Hindlimb muscle (tissue), 1 donor: ENCODE measurements at regions not wholly inside any gene's neighbourhood (a gene's known extent, or its start where the extent isn't known, plus 50 kb on each side); places are given as distances from the start of the nearest gene placed in this dataset.
"Not testable (repeated sequence)": the region's sequence is repeated elsewhere in the genome, so short reads cannot be mapped to it uniquely, and the experiment has no call there.

Experiments used
- DNase-seq: peaks from one replicate; pipeline ENCODE4 v3.0.0-alpha.2; 2013

DNA sequence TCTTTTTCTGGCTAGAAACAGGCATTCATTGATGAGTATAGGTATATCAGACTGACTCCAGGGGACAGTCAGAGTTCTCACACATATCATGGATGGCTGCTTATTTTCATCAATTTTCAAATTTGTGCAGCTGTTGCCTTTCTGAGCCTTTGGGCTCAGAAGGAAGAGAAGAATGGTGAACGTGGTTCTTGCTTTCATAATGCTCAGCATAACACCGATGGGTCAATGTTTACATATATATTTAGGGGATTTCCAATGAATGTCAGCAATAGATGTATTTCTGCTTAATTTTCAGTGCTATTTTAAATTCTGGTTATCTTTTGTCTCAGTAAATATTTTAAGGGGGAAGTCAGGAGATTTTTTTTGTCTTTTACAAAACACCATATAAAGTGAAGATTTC lies 581.4 kb upstream of the DPPA4 start:
- no peak for DNase-seq

DNA sequence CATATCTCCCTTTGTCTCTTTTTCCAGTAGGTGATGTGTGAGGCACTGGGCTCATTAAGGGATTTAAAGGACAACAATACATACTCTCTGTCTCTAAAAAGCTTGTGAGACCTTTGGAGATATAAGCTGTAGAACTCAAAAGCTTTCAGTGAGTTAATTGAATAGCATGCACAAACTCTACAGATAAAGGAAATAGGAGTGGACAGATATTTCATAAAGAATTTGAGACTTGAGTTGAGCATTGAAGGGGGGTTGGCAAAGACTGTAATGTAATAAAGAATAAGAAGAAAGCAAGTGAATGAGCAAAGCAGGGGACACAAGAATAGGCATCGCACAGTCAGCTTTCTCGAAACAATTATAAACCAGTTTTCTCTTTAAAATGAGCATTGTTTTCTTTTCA lies 583.4 kb upstream of the DPPA4 start:
- DNase-seq = no peak

DNA sequence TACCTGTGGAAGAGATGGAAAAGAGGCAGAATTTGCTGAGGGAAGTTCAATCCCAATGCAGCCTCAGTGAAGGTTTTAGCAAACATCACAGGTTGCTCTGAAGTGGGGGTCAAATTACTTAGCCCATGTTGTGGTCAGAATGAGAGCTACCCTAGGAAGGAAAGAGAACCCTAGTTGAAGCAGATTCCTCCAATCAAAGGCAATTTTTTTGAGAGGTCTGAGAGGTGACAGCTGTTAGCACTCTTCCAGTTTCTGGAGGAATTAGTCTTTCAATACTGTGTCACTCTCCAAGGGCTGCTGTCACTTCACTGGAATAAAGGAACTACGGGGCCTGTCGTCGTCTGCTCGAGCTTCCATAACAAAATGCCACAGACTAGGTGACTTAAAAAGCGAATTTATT lies 584.2 kb upstream of the DPPA4 start:
- no peak for DNase-seq

DNA sequence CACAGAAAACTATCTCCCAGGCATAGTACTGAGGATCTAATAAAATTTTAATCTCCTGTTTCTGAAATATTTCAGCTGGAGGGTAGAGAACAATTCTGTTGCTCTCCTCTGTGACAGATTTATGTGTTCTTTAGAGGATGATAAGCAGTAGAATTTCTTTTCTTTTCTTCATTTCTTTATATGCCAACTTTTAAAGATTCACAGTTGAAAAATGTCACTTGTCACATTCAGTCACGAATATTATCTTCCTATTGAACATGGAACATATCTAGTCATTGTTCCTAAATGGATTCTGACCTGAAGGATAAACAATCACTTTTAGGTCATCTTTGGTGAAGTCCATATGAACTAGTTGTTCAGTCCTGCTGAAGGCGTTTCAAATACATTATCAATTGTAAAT lies 585.5 kb upstream of the DPPA4 start:
- DNase-seq = no peak

DNA sequence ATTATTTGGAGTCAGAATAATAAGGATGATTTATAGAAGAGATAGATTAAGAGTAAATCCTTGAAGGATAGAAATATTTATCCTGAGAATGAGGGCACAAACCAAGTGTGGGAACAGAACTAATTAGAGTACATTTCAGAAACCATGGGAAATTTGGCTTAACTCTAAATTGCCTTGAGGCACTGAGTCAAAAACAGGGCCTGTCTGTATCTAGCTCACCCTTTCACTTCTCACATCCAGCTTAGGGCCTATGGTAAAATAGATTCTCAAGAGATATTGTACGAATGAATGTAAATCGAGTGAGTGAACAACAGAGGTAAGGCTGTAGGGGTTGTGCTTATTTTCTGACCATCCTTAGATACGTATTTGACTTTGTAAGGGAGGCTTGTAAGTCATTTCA lies 586.1 kb upstream of the DPPA4 start:
- DNase-seq = no peak

DNA sequence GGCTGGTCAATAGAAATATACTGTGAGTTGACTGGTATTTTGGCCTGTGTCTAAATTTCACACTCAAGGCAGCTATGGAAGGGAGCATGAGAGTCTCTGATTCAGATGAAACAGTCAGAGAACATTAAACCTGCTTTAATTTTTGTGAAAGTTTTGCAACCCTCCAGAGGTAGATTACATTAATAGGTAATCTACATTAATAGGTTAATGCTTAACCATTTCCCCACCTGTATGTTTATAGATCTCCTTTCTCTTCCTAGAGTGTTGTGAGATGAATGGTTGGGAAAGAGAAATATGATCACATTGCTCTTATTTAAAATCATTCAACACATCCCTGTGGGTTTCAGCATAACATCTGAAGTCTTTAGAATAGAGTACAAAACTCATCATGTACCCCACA lies 586.9 kb upstream of the DPPA4 start:
- no peak for DNase-seq

DNA sequence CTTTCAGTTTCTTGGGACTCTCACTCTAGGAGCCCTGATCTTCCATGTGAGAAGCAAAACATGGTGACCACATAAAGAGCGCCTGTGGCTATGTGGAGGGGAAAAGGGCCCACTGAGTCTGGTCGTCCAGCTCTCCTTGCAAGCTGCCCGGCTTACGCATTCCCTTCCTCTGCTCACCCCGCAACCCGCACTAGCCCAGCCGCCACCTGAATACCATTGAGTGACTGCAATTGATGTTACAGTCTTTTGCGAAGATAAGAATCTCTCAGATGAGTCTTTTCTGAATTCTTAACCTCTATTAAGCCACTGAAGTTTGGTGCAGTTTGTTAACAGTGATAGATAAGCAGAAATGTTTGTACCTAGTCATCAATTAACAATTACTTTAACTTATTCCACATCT lies 589.0 kb upstream of the DPPA4 start:
- no peak for DNase-seq

DNA sequence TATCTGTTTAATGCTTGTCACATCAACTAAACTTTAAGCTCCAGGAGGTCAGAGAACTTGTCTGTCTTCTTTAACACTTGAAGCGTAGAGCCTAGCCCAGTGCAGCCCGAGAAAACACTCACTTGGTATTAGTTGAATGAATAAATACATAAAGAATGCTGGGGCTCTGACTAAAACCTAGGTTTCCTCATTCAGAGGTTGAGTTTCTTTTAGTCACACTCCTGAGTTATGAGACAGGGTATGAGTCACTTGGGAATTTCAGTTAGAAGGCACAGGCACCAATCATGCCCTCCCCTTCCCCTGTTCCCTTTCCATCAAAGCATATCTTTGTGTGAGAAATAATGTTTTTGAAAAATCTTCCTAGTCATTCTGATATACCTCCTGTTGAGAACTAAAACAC lies 589.8 kb upstream of the DPPA4 start:
- no peak for DNase-seq

DNA sequence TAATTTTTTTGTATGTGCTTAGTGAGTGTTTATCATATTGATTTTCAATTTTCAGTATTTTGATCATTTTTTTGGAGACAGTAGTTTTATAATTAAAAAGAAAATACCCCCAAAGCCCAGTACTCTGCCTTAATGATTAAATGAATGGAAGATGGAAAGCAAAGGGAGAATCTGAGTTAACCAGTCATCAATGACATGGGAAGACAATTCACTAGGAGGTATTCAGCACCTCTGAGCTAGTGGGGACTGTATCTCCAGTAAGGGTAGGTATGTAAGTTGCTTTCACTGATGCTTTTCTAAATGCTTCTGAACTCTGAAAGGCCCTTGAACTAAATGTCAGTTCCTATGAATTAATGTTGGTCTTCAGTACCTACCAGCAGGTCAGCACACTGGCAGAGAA lies 590.4 kb upstream of the DPPA4 start:
- DNase-seq = no peak

DNA sequence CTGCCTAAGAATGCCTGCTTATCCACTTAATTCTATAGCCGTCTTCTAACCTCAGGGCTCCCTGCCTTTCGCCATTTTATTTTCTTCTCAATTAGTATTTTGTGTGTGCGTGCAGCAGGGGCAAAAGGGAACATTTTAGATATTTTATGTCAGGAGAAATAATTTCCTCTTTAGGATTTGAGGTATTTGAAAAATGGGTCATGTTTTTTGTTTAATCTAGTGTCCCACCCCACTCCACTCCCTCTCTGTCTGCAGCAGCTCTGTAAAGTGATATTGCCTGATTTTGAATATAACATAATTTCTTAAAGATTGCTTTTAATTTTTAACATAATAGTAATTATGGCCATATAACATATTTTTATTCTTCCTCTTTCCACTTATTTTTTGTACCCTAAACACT lies 593.2 kb upstream of the DPPA4 start:
- DNase-seq = no peak

DNA sequence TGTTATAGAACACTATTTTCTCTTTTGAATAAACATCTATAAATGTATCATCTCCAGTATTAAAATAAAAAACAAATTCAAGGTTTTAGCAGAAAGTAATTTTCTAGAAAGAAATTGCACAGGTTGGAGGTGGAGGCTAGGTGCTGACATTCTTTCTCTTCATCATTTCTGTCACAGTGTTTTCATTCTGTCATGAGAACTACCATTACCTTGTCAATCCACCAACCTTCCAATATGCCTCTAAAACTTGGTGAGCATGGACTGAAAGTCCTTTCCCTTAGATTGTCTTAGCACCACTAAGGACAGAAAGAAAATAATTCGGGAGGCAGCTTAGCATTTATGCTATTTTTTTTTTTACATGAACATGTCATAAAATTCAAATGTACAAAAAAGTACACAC lies 596.2 kb upstream of the DPPA4 start:
- no peak for DNase-seq

DNA sequence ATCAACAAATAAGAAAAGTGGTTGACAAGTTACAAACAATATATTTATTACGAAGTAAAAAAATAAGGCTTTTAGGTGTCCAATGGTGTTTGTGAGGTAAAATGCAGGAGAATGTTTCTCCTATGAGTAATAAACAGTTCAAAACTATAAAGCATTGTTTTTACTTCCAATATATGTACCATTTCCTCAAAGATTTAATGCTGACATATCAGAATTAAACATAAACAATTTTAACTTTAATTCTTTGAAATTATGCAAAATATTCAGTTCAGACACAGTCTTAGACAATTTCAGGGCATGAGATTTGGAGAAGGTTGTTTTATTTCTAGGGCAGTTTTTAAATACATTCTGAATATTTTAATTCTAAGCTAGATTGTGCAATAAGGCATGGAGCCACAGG lies 602.5 kb upstream of the DPPA4 start:
- DNase-seq = no peak

DNA sequence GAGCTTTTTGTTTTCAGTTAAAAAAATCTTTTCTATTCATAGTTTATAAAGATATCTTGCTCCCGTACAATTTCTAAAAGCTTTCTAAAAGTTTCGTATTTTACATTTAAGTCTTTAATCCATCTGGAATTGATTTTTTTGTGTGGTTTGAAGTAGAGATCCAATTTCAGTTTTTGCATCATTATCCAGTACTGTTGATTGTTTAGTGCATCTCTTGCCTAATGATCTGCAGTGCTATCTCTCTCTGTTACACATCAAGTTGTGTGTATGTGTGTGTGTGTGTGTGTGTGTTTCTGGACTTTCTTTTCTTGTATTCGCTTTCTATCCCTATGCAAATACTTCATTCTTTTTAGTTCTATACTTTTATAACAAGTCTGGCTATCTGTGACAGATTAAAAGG lies 605.8 kb upstream of the DPPA4 start:
- DNase-seq = no peak

DNA sequence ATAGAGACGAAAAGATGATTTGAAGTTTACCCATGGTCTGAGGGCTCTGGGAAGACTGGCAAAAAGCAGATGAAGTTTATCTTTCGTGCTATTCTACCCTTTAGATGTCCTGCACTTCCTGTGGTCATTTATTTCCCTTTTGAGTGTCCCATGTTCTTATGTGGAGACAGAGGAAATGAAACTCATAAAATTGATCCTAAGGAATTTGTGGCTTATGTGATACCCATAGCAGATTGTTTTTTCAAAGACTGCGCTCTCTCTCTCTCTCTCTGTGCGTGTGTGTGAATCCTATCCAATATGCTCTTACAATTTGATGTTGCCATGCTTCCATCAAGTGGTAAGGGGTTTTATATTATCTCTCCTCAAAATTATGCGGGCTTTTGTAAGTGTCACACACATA lies 607.5 kb upstream of the DPPA4 start:
- DNase-seq = no peak

DNA sequence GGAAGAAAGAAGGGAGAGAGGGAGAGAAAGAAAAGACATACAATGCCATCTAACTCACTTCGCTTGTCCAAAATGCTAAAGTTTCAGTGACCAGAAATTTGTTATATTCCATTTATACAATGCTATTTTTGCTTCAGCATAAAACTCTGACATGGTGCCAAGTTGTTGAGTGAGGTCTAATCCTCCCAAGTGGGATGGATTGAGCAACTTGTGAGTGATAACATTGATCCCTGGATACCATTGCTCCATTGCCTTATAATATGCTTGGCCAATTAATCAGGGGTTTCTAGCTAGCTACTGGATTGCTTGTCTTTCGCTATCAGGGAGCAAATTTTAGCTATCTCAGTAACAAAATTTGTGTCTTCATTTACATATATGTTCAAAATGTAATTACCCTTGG lies 615.6 kb upstream of the DPPA4 start:
- DNase-seq = no peak

DNA sequence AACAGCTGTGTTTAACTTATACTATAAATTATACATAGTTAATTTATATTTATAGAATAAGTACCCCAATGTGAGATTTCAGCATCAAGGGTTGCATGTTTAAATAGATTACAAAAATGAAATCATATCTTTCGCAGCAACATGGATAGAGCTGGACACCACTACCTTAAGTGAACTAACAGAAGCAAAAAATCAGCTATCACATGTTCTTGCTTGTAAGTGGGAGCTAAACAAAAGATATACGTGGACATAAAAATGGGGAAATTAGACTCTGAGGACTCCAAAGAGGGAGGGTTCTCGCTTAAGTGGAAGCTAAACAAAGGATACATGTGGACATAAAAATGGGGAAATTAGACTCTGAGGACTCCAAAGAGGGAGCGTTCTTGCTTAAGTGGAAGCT lies 626.5 kb upstream of the DPPA4 start:
- no peak for DNase-seq

DNA sequence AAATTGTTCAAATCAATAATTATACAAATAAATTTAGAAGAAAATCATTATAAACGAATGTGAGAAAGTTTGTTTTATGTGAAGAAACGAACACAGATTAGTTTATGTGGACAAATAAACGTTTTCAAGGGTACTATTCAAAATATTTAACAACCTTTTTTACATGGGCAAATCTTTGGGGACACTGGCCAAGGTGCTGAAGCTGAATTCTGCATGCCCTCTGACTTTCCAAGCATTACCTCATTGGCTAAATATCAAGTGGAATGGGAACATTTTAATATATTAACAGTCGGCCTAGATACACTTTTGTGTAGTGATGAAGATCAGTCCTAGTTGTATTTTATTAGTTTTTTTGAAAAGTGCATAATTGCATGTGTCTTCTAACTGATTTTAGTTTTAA lies 636.4 kb upstream of the DPPA4 start:
- no peak for DNase-seq

DNA sequence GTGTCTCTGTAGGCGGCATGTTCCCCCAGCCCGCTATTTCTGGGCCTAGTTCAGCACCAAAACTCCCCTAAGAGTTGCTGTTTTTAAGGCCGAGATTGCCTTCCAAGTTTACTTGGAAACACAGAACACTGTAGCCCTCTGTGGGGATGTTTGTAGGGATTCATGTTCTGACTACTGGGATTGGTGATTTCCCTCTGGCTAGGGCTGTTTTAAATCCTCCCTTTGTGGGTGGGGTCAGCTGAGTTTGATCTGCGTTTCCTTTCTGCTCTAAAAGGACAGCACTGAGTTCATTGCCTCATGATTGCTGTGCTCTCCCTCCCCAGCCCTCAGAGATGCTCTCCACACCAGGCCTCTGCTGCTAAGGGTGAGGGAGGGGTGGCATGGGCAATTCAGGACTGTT lies 640.6 kb upstream of the DPPA4 start:
- DNase-seq = peak; percentile 53

DNA sequence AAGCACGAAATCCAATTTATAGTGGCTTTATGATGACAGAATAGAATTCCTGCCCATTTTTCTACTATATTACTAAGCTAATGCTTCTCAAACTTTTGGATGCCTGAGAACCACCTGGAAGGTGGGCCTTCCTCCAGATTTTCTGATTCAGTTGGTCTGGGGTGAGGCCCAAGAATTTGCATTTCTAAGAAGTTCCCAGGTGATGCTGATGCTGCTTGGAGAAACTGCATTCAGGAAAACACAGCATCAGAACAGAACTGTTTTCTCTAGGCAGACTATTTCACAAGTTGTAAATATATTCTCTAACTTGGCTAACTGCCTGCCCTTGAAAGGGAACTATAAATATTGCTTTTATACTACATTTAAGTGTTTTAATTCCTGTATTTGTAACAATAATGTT lies 644.9 kb upstream of the DPPA4 start:
- no peak for DNase-seq

DNA sequence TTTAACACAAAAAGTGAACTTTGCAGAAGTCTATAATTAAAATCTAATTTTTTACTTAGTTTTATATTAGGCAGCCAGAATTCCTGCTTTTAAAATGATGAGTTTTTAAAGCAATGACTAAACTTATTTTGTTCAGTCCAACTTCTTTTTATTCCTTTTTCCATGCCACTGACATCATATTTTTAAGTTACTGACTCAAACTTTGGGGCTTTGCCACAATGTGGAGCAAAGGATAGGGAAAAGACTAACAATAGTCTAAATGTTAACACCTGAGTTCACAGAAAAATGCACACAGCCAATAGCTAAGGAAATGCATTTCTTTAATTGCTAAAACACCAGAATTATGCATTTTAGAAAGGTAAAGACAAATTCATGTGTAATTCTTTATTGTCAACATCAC lies 647.6 kb upstream of the DPPA4 start:
- DNase-seq = no peak

DNA sequence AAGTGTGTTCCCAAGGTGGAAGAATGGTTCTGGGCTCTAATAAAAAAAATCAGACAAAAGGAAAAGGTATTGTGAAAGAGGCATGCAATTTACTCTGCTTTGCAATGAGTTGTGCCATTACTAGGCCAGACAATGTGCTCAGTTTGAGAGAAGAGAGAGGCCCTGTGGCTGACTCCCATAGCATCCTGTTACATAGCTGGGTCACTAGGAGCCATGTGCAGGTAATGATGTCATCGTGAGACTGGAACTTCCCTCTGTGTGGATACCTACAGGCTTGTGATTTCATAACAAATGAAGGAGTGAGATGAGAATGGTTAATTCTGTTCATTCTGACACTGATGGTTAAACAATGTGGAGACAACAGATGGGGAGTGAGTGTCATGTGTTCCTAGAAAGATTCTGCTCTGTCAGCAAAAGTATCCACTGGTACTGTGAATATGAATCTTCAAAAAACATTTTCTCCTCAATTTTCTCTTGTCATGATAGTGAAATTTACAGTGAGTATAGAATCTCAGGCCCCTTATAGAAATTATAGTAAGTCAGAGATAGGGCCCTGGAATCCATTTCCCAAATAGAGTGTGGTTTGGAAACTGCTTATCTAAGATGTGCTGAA lies 648.7 kb upstream of the DPPA4 start:
- no peak for DNase-seq

DNA sequence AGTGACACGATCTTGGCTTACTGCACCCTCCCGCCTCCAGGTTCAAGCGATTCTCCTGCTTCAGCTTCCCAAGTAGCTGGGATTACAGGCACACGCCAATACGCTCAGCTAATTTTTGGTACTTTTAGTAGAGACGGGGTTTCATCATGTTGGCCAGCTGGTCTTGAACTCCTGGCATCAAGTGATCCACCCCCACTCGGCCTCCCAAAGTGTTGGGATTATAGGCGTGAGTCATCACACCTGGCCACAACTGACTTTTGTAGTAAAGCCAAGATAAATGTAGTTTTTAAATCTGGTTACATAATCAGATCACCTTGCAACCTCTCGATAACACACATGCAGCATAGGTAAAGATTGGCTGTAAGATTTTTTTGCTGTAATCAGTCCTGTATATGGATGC lies 657.5 kb upstream of the DPPA4 start:
- DNase-seq = no peak

DNA sequence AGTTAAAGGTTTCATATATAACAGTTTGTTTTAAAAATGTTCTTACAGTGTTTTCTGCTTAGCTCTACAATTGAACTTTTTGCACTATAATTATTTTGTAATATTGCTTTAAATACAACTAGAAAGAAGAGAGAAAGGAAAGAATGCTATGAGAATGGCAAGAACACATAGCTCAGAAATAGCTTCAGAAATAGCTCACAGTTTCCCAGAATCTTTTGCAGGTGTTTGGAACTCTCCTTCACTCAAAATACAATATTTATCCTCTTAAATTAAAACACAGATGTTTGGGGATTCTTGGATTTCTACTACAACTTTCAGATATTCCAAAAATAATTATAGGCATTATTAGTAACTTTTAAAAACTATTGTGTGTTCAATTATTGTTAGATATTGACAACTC lies 658.0 kb upstream of the DPPA4 start:
- DNase-seq = peak; percentile 57

DNA sequence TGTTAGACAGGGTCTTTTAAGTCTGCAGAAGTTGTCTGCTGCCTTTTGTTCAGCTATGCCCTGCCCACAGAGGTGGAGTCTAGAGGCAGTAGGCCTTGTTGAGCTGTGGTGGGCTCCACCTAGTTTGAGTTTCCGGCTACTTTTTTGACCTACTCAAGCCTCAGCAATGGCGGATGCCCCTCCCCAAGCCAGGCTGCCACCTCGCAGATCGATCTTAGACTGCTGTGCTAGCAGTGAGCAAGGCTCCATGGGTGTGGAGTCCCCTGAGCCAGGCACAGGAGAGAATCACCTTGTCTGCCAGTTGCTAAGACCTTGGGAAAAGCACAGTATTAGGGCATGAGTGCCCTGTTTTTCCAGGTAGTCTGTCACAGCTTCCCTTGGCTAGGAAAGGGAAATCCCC lies 664.6 kb upstream of the DPPA4 start:
- DNase-seq = not testable (repeated sequence)

DNA sequence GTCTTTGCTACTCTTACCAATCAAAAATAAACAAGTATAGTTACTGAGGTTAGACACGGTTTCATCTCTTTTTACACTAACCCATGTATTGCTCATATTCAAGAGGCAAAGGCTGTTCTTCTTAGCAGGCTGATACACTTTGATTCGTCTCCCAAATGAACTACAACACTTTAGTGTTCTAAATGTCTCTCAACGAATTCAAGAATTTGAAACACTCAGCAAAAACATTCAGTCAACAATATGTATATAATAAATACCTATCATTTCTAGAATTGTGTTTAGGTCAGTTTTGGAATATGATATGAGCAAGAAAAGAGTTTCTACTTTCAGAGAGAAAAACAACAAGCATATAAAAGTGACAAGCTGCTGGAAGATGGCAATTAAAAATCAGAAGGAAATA lies 669.6 kb upstream of the DPPA4 start:
- DNase-seq = no peak
